OCI-LY3 (cell line): ENCODE measurements at regions not wholly inside any gene's neighbourhood (a gene's known extent, or its start where the extent isn't known, plus 50 kb on each side); places are given as distances from the start of the nearest gene placed in this dataset.

Experiments used
- CTCF ChIP-seq: fragments of 200-600, 300-600 bp; sonication (generic); IDR thresholded peaks from 2 replicates; pipeline ENCODE4 v1.5.1; 2014; ENCODE audit warnings: antibody characterized with exemption, low read length, low read depth
- EZH2phosphoT487 ChIP-seq: fragments of 200-600 bp; shearing (Covaris generic); IDR thresholded peaks from 2 replicates; pipeline ENCODE4 v1.6.1; 2018; ENCODE audit warnings: antibody characterized with exemption, mixed run types, low read depth

GRCh38 chr3:124094496-124094895, 102.6 kb upstream of the ROPN1 start:
- TF ChIP-seq CTCF (no peak), EZH2phosphoT487 (no peak)
